DMS 273 (cell line): ENCODE measurements at regions not wholly inside any gene's neighbourhood (a gene's known extent, or its start where the extent isn't known, plus 50 kb on each side); places are given as distances from the start of the nearest gene placed in this dataset.
"Not testable (repeated sequence)": the region's sequence is repeated elsewhere in the genome, so short reads cannot be mapped to it uniquely, and the experiment has no call there.

ENCODE experiments used
- DNase-seq: peaks from one replicate; lab custom pipeline; 2025; ENCODE audit not compliant: unreplicated experiment; lab: John Stamatoyannopoulos, UW

DNA sequence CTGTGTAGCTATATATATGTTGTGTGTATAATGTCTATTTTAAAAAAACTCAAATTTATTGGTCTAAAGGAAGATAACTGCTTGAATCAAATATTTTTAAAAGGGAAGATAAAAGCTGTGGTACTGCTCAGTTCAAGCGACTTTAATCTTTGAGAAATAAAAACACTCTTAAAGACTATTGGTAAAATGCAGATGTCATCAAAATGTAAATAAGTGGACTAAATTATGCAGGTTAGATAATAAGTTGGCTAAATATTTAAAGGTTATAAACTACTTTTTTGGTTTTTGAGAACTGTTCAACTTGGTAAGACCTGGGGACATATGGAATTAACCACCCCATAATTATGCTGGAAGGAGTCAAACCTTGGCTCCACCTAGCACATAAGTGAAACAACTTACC, 144.7 kb upstream of the ITM2A start:
- no peak for DNase-seq

DNA sequence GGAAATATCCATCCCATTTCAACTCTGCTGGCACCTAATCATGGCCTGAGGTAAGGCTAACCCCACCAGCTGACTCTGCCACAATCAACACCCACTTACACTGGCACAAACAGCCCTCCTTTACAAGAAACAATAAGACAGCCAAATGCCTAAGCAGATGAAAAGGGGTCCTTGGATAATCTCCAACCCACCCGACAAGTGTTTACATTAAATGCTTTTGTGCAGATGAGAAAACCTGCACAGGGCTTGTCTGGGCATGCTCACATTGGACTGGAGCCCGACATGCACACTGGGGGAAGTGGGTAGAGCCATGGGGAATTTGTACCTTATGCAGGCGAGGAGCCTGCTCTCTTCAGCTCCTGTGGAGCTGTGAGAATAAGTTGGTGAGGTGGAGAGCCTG, 138.9 kb upstream of the ITM2A start:
- DNase-seq, result no peak

DNA sequence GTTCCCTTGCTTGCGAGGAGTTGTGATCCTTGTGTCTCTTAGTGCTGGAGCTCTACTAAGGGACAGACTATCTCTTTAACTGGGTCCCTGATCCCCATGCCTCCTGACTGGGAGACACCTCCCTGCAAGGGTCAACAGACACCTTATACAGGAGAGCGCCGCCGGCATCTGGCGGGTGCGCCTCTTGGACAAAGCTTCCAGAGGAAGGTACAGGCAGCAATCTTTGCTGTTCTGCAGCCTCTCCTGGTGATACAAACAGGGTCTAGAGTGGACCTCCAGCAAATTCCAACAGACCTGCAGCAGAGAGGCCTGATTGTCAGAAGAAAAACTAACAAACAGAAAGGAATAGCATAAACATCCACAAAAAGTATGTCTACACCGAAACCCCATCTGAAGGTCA, 115.6 kb upstream of the ITM2A start:
- DNase-seq, result no peak

DNA sequence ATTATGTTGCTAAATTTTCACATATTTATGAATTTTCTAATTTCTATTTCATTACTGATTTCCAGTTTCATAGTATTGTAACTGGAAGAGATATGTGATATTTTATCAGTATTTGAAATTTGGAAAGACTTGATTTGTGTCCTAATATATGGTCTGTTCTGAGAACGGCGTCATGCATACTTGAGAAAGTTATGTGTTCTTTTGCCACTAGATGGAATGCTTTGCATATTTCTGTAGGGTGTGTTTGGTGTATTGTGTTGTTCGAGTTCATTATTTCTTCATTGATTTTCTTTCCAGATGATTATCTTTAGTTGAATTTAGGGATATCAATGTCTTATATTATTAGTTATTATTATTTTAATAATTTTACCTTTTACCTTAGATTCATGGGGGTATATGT, 110.6 kb upstream of the ITM2A start:
- DNase-seq, result no peak

DNA sequence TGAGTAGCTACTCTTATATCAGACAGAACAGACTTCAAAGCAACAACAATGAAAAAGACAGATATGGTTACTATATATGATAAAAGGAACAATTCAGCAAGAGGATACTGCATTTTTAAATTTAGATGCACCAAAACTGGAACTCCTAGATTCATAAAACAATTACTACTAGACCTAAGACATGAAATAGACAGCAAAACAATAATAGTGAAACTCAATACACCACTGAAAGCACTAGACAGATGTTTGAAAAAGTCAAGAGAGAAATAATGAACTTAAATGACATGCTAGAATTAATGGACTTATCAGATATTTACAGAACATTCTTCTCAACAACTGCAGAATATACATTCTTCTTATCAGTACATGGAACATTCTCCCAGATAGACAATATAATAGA, 99.5 kb upstream of the ITM2A start:
- no peak for DNase-seq

DNA sequence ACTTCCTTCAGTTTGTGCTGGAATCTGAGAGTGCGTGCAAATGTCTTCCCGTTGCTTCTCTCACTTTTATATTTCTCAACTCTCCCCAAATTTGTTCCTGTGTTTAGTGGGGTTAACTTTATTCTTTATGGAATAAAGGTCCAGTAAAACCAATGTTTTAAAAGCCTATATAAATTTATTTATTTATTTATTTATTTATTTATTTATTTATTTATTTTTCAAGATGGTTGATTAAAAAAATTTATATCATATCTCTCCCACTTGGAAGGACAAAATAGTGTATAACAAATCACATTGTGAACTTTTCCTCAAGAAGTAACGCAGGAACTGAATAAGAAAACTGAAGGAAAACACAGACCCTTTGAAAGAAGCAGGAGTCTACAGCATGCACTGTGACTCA, 95.3 kb upstream of the ITM2A start:
- no peak for DNase-seq

DNA sequence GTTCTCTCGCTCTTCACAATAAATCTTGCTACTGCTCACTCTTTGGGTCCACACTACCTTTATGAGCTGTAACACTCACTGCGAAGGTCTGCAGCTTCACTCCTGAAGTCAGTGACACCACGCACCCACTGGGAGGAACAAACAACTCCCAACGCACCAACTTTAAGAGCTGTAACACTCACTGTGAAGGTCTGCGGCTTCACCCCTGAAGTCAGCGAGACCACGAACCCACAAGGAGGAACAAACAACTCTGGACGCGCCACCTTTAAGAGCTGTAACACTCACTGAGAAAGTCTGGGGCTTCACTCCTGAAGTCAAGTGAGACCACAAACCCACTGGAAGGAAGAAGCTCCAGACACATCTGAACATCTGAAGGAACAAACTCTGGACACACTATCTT, 89.5 kb upstream of the ITM2A start:
- DNase-seq, result not testable (repeated sequence)

DNA sequence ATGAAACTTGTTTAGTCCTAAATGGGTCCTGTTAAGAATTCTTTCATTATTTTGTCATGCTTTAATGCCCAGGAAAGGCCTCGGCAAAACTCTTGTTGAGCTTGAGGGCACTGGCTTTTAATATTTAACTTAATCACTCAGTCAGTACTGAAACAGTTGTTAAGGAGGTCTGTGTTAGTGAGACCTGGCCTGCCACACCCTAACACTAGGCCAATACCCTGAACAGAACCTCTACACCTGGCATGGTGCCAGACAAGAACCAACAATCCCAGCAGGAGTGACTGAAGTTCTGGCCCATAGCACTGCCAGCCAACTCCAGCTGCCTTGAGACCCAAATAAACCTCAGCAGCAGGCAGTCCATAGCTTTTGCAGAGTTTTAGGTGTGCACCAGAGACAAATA, 85.7 kb upstream of the ITM2A start:
- DNase-seq, result no peak

DNA sequence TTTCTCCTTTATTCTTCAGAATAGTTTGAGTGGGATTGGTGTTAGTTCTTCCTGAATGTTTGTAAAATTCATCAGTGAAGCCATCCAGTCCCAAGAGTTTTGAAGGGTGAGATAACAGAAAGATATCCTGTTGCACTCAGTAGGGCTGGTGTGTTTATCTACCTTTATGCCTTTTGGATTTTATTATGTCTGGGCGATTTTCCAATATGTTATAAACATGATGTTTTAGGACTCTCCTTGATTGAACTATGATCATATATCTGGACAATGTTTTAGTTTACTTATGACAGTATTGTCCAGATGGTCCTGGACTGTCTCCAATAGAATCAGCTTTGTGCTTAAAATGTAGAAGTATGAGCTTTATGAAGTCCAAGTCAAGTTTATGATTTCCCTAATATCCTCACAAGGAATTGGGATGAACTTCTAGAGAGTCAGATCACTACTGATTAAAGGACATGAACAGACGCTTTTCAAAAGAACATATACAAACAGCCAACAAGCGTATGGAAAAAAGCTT, 77.6 kb upstream of the ITM2A start:
- no peak for DNase-seq

DNA sequence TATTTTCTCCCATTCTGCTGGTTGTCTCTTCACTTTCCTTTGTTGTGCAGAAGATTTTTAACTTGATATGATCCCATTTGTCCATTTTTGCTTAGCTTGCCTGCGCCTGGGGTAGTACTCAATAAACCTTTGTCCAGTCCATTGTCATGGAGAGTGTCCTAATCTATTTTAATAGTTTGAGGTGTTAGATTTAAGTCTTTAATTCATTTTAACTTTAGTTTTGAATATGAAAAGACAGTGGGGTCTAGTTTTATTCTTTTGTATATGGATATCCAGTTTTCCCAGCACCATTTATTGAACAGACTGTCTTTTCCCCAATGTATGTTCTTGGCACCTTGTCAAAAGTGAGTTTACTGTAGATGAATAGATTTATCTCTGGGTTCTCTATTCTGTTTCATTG, 76.0 kb upstream of the ITM2A start:
- DNase-seq, result no peak

DNA sequence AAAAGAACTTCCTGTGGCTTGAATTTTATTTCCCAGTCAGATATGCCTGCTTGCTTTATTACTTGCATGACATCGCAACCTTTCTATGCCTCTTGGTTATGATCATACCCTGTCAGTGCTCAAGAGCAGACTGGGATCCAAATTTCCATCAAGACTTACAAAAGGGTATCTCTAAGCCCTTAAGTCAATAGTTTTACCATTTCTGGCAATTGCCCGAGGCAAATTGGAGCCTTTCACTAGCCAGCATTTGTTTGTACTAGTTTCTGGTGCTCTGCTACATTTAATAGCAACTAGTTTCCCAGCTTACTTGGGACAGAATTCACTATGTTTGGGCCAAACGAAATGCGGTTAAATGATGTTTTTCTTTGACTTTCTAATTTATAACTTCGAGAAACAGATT, 73.2 kb upstream of the ITM2A start:
- no peak for DNase-seq
